ENCODE measurements at regions not wholly inside any gene's neighbourhood (a gene's known extent, or its start where the extent isn't known, plus 50 kb on each side); places are given as distances from the start of the nearest gene placed in this dataset.

- TF ChIP-seq ARID1B (IDR thresholded peaks at IDR 0.05) (no peak), PHB2 (IDR thresholded peaks at IDR 0.05; ENCODE audit: low read depth) (no peak)
Observed at GRCh38 chr11:119974467-119974866, 163.4 kb downstream of the TRIM29 start (continued).

- no peak overlapping the region for H3K4me2 ChIP-seq (ENCODE audit: insufficient read depth, low read length)
- no peaks in the 10 kb centered on the region for H3K79me2 ChIP-seq (ENCODE audit: control insufficient read depth, insufficient read depth, low read length)
- peaks cover 2 to 38% of the 10 kb centered on the region in 2 experiments; a peak in 3 of 5 replicates for H3K27me3 ChIP-seq (ENCODE audit: control insufficient read depth in 2 of 2, insufficient read depth in 2 of 2, low read length in 2 of 2)
- no peaks in the 10 kb centered on the region for H3K4me1 ChIP-seq (replicated peaks in 1 of 2; ENCODE audit: control insufficient read depth in 2 of 2, insufficient read depth in 2 of 2, low read length in 2 of 2)
- CTCF ChIA-PET (ENCODE audit: low intra/inter-chr PET ratio): no interaction called here
- DNase-seq (ENCODE audit: extremely low read depth in 1 of 4, low spot score in 3 of 4) (no peak), FAIRE-seq (no peak), ATAC-seq (no peak)
- 11% methylated on average over 4 of the region's 4 CpGs for WGBS (ENCODE audit: insufficient coverage, low coverage, missing lambda C conversion rate)
- no TSS peak for BruUV-seq (replicated peaks)
- no peak overlapping the region for H2AFZ ChIP-seq (ENCODE audit: low read depth, low read length)
- intact Hi-C loops (cut with micrococcal nuclease) (no loop called here), in situ Hi-C loops (cut with MboI) (no loop called here)
- no peak overlapping the region for H3K27ac ChIP-seq (ENCODE audit: extremely low read depth, low read depth, low read length)
- no peak overlapping the region for H3K9ac ChIP-seq (ENCODE audit: insufficient read depth in 1 of 2, low read depth in 2 of 2, low read length in 2 of 2)
- H3K36me3 ChIP-seq (ENCODE audit: control insufficient read depth, insufficient read depth, low read length): no peaks in the 10 kb centered on the region
- H4K20me1 ChIP-seq (replicated peaks; ENCODE audit: control insufficient read depth, insufficient read depth, low read length): peaks cover under 1% of the 10 kb centered on the region; the same call in 1 of the 2 replicates
- no peaks in the 10 kb centered on the region for H3K9me3 ChIP-seq (replicated peaks; ENCODE audit: control insufficient read depth, insufficient read depth, low read depth, low read length)
- POLR2A ChIA-PET: no interaction called here
- H3K4me3 ChIP-seq: no peak overlapping the region
- TF ChIP-seq ATF4 (CRISPR knock-in tag; IDR thresholded peaks at IDR 0.05) (no peak), WHSC1 (IDR thresholded peaks at IDR 0.05; ENCODE audit: low read length) (no peak), ZNF449 (CRISPR knock-in tag; IDR thresholded peaks at IDR 0.05) (no peak), TEAD1 (CRISPR knock-in tag; IDR thresholded peaks at IDR 0.05) (no peak), KHSRP (IDR thresholded peaks at IDR 0.05) (no peak), RBM14 (IDR thresholded peaks at IDR 0.05; ENCODE audit: borderline replicate concordance, insufficient read depth, low read depth, low read length) (no peak), BACH1 (tag; IDR thresholded peaks at IDR 0.05) (no peak), TAF1 (IDR thresholded peaks at IDR 0.05; ENCODE audit: control insufficient read depth, extremely low read depth, insufficient read depth, low read length, severe bottlenecking) (no peak), PCBP2 (IDR thresholded peaks at IDR 0.05; ENCODE audit: low read depth, low read length, poor library complexity, severe bottlenecking) (no peak), NR2F6 (CRISPR knock-in tag; IDR thresholded peaks at IDR 0.05) (no peak), E2F3 (CRISPR knock-in tag; IDR thresholded peaks at IDR 0.05) (no peak), MBD2 (IDR thresholded peaks at IDR 0.05; ENCODE audit: borderline replicate concordance, low read depth) (no peak), GABPB2 (CRISPR knock-in tag; conservative IDR thresholded peaks at IDR 0.05) (no peak), THRA (IDR thresholded peaks at IDR 0.05) (no peak)
- peaks cover 2% of the 10 kb centered on the region for H3K9me1 ChIP-seq (ENCODE audit: control insufficient read depth, insufficient read depth, low read length)
Observed at GRCh38 chr11:119974051-119974450, 163.9 kb downstream of the TRIM29 start.

Measured in K562 (cell line).